AG04450 (cell line): ENCODE measurements at regions not wholly inside any gene's neighbourhood (a gene's known extent, or its start where the extent isn't known, plus 50 kb on each side); places are given as distances from the start of the nearest gene placed in this dataset.

Experiments
- CTCF ChIA-PET: fragments of 300-600, 350-600 bp; formaldehyde crosslinking; extraction: SDS; loops from one replicate; lab custom pipeline; 2022; ENCODE audit warnings: antibody characterized with exemption, inconsistent platforms; lab: Charles Lee
- POLR2A ChIA-PET: fragments of 350-600 bp; formaldehyde crosslinking; extraction: SDS; loops from one replicate; lab custom pipeline; 2021; ENCODE audit warnings: antibody characterized with exemption, inconsistent platforms; lab: Yijun Ruan, JAX
- DNase-seq: peaks from one replicate; pipeline ENCODE4 v3.0.0-alpha.2; 2011; ENCODE audit warnings: low read depth, low spot score
- H3K27ac ChIP-seq: one replicate; pipeline ENCODE4 v1.5.1; 2012; ENCODE audit warnings: low read depth, low read length, control low read depth
- H3K27me3 ChIP-seq: one replicate; pipeline ENCODE4 v1.6.0; 2012; ENCODE audit warnings: low read length; ENCODE audit not compliant: control insufficient read depth, insufficient read depth
- H3K4me3 ChIP-seq: 2 replicates; pipeline ENCODE4 v1.5.1; 2011; ENCODE audit warnings: mild to moderate bottlenecking, low read depth, low read length, control low read depth
- H3K9me3 ChIP-seq: 2 replicates; pipeline ENCODE4 v1.5.1; 2012; ENCODE audit warnings: low read length; ENCODE audit not compliant: control insufficient read depth, insufficient read depth
- CTCF ChIP-seq: IDR thresholded peaks from 2 replicates; pipeline ENCODE4 v1.5.1; 2011; ENCODE audit warnings: low read depth, low read length, control low read depth, inconsistent platforms

- POLR2A ChIA-PET = no interaction called here
- Histone ChIP-seq H3K9me3 (no peaks in the 10 kb centered on the region), H3K27ac (no peak overlapping the region), H3K27me3 (no peaks in the 10 kb centered on the region), H3K4me3 (no peak overlapping the region)
- TF ChIP-seq CTCF = no peak
- CTCF ChIA-PET = interaction anchor here (1.4 to 3.5 kb wide), 2 partner anchors 9 to 45 kb away, joined by 4 to 21 read pairs; no protein-coding TSS in a partner anchor
- DNase-seq = no peak
Observed at GRCh38 chr5:34531751-34532360, 124.3 kb upstream of the RAI14 start.

DNA sequence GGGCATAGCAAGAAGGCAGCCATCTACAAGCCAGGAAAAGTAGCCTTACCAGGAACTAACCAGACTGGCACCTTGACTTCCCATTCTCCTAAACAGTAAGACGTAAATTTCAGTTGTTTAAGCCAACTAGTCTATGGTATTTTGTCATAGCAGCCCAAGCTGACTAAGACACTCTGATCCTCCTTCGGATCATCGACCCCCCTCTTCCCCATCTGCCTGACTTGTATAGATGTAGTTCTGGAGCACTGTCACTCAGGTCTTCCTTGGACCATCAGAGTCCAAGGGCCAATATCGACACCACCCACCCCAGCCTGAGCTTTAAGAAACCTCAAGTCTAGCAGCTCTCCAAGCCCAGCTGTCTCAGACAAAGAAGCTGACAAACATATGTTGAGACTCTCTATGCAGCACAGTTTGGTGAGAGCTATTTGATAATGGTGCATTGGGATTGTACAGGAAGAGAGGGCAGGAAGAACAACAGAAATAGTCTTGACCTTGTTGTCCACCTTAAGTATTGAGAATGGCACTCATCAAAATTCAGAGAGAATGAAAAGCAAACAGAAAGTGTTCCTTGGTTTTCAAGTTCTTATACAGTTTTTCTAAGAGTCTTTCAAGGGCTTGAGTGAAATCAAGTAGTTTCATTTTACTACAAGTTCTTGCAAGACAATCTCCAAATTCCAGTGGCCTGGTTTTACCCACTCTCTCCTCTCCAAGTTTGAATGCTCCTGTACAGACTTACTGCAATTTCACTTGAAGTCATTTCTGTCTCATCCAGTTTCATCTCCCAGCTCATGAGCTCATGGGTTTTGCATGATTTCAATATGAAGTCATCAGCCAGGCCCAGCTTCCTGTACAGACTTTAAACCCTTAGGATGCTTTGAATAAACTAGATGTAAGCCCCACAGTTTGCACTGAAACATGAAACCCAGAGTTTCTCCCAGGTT lies 122.3 kb upstream of the RAI14 start:
- TF ChIP-seq CTCF = no peak
- Histone ChIP-seq H3K27ac (peak overlapping the region; percentile 96), H3K27me3 (no peaks in the 10 kb centered on the region), H3K4me3 (no peak overlapping the region), H3K9me3 (no peaks in the 10 kb centered on the region)
- ChIA-PET CTCF (interaction anchor here (1.1 to 3.5 kb wide), 3 partner anchors 11 to 364 kb away, joined by 3 to 21 read pairs (median 8); no protein-coding TSS in a partner anchor), POLR2A (interaction anchor here (0.6 to 1.9 kb wide), 7 partner anchors 20 to 170 kb away, joined by 3 to 18 read pairs (median 4); partner anchors contain the start of gene RAI14)
- peak; percentile 87 for DNase-seq

- H3K9me3 ChIP-seq = no peaks in the 10 kb centered on the region
- POLR2A ChIA-PET = interaction anchor here (0.6 to 1.9 kb wide), 6 partner anchors 19 to 169 kb away, joined by 3 to 18 read pairs (median 4); partner anchors contain the start of gene RAI14
- no peak overlapping the region for H3K4me3 ChIP-seq
- TF ChIP-seq CTCF = no peak
- peak; percentile 82 for DNase-seq
- no peaks in the 10 kb centered on the region for H3K27me3 ChIP-seq
- CTCF ChIA-PET = interaction anchor here (1.1 to 2.3 kb wide), 2 partner anchors 16 to 363 kb away, joined by 3 to 8 read pairs; no protein-coding TSS in a partner anchor
- H3K27ac ChIP-seq = peak overlapping the region; percentile 96
Observed at GRCh38 chr5:34534523-34535103, 121.5 kb upstream of the RAI14 start.

GRCh38 chr5:34535433-34535832 lies 120.7 kb upstream of the RAI14 start:
- TF ChIP-seq CTCF = no peak
- Histone ChIP-seq H3K9me3 (no peaks in the 10 kb centered on the region), H3K27me3 (no peaks in the 10 kb centered on the region), H3K4me3 (no peak overlapping the region), H3K27ac (peak overlapping the region; percentile 82)
- no peak for DNase-seq
- POLR2A ChIA-PET = no interaction called here
- CTCF ChIA-PET = no interaction called here
